GM18951 (cell line): ENCODE measurements at regions not wholly inside any gene's neighbourhood (a gene's known extent, or its start where the extent isn't known, plus 50 kb on each side); places are given as distances from the start of the nearest gene placed in this dataset.

ENCODE experiments used
- POLR2A ChIP-seq: IDR thresholded peaks from 4 replicates; pipeline ENCODE4 v1.6.1; 2011; ENCODE audit warnings: mild to moderate bottlenecking; ENCODE audit not compliant: insufficient read length, insufficient read depth; ENCODE audit errors: extremely low read depth
- in situ Hi-C: fragments of 300-500 bp; cut with MboI; formaldehyde crosslinking; loops from one replicate; pipeline ENCODE4 v1.12.0; 2022; ENCODE audit warnings: low sequenced_read_pairs, mixed read lengths, inconsistent platforms; ENCODE audit not compliant: unreplicated experiment

DNA sequence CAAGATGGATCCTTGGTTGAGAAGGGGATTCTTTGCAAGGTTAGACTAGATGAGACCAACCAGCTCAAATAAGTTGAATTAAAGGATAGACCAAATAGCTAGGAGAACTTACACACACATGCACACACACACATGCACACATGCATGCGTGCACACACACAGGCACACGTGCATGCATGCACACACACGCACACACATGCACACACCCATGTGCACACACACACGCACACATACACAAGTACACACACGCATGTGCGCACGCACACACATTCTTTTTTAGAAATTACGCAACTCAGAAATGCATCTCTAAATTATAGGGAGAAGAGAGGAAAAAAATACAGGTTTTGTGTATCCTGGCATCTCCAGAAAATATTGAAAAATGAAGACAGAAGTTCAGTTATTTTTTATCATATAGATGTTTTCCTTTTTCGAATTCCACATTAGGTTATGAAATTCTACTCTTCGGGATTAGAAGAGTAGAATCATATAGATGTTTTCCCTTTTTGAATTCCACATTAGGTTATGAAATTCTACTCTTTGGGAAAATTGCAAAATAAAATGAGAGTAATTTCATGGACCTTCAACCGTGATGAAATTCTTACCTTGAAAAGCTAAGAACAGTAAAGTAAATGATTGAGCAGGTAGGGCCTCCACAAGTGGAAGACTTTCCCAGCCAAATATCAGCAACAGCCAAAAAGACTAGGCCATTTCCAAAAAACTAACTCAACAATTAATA is 243.2 kb upstream of the USP25 start:
- no peak for TF ChIP-seq POLR2A
- in situ Hi-C loops: loop anchor here (25.0 kb wide), 2 partner anchors 599 to 1074 kb away; no protein-coding TSS in a partner anchor

DNA sequence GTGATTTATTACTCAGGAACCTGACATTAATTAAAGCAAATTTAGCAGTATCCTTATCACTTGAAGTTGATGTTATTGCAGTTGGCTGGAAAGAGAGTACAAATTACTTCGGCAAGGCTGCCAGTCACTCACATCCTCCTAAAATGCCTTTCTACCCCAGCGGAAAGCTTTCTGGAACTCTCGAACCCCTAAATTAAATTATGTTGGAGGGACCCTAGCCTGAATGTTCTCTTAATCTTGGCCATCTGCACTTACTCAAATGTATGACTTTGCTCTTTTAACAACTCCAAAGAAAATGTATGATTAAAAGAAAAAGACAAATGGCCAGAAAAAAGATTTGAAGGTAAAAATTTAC is 242.6 kb upstream of the USP25 start:
- in situ Hi-C loops: loop anchor here (25.0 kb wide), 2 partner anchors 600 to 1075 kb away; no protein-coding TSS in a partner anchor
- no peak for TF ChIP-seq POLR2A

DNA sequence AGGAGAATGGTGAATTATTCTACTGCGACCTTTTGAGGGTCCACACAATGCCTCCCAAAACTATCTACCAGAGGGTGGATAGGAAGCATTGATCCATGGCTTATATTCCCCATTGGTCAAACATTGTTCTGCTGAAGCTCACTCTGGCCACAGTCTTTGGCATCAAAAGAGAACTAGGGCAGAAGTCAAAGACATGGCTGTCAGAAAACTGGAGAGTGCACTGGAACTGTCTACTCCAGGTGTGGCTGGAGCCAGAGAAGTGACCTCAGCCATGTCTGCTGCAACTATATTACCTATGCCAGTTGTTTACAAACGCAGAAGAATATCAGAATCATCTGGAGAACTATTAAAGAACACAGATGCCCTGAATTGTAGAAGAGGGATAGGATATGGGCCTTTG is 238.7 kb upstream of the USP25 start:
- in situ Hi-C loops: loop anchor here (25.0 kb wide), 2 partner anchors 604 to 1079 kb away; no protein-coding TSS in a partner anchor
- no peak for TF ChIP-seq POLR2A

DNA sequence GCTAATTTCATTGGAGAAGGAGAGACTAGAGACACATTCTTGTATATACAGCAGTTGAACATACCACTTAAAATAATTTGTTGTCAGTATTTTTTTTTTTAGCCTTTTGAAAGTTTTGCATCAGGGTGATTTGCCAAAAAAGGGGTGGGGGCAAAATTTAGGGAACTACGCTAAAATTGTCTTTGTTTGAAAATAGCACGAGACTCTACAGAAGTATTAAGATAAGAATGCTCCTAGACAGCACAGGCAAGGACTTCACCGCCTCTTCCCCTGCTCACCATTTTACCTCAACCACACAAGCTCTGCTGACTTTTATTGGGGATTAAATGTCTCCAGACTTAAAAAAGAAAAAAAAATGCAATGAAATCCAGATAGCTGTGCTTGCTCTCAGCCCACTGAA is 236.1 kb upstream of the USP25 start:
- in situ Hi-C loops: loop anchor here (25.0 kb wide), 2 partner anchors 606 to 1081 kb away; no protein-coding TSS in a partner anchor
- TF ChIP-seq POLR2A: no peak

DNA sequence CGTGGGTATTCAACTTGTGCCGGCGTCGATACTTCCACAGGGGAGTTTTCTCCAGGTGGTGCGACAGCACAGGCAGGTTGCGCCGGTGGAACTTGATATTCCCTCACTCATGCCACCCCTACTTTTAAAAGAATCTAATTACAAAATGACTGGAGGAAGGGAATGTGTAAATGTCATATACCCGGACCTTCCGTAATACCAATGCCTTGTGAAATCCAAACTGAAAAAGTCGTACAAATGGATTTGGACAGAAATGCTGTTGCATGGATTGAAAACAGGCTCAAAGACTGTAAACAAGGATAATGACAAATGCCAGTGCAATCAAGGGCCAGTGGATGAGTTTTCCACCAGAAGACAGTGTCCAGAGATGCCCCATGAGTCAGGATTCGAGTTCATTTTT is 235.3 kb upstream of the USP25 start:
- no peak for TF ChIP-seq POLR2A
- in situ Hi-C loops: loop anchor here (25.0 kb wide), 2 partner anchors 607 to 1082 kb away; no protein-coding TSS in a partner anchor

DNA sequence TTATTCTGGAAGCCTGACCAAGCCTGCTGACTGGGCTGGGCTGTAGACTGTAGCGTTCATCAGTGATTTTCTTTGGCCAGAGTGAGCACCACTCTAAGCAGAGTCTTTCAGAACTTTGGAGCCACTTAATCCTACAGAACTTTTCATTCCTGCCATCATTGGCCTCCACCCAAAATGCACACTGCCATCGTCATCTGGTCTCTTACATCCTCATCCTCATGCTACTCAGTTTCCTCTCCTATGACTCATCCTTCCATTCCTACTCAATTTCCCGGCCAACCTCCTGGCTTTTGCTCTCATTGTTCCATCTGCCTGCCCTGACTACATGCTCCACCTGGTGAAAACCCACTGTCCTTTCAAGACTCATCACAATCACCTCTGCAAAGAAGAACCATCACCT is 233.8 kb upstream of the USP25 start:
- in situ Hi-C loops: loop anchor here (25.0 kb wide), 2 partner anchors 609 to 1084 kb away; no protein-coding TSS in a partner anchor
- no peak for TF ChIP-seq POLR2A

DNA sequence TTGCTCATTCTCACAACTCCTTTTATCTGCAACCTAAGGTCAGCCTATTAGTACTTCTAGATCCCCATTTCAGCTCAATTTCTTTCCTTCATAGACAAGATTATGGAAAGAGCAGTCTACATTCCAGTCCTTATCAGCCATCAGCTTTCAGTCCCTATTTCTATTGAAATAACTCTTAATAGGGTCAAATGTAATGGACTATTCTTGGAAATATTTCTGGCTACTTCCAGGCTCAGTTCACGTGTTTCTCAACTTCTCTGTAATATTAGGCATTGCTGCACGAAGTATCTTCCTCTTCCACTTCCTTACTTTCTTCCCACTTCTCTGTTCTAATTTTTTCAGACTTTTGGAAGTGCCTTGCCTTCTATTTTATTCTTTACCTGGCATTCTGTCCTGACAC is 232.9 kb upstream of the USP25 start:
- no peak for TF ChIP-seq POLR2A
- in situ Hi-C loops: loop anchor here (25.0 kb wide), 2 partner anchors 610 to 1085 kb away; no protein-coding TSS in a partner anchor

DNA sequence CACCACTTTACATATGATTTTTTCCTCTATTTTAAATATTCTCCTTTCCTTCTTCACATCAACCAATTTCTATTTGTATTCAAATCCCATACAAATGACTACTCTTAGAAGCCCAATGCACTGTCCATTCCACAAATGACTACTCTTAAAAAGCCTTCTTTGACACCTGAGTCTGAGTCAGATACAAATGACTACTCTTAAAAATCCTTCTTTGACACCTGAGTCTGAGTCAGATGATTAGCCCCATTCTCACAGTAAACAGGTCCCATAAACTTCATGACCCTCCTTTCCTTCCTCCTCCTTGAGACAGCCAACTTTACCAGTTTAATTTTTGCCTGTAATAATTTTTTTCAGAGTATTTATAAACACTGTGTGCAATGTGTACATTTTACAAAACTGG is 231.3 kb upstream of the USP25 start:
- no peak for TF ChIP-seq POLR2A
- in situ Hi-C loops: loop anchor here (25.0 kb wide), 2 partner anchors 611 to 1086 kb away; no protein-coding TSS in a partner anchor

DNA sequence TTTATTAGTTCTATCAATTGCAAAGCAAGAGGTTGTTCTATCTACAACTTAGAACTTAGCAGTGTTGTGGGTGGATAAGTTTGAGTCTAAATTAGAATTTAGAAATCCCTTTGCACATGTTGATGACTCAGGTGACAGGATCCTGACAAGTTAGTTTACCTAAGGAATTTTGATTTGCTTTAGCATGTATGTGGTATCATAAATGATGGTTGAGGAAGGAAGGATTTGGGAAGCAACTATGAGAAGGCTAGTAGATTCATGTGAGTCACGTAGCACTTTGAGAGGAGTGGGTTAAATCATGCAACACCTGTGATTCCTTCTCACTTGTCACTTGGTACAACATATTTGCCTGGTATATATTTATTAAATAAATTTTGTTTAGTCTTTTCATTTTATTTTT is 223.7 kb upstream of the USP25 start:
- TF ChIP-seq POLR2A: no peak
- in situ Hi-C loops: no loop called here

DNA sequence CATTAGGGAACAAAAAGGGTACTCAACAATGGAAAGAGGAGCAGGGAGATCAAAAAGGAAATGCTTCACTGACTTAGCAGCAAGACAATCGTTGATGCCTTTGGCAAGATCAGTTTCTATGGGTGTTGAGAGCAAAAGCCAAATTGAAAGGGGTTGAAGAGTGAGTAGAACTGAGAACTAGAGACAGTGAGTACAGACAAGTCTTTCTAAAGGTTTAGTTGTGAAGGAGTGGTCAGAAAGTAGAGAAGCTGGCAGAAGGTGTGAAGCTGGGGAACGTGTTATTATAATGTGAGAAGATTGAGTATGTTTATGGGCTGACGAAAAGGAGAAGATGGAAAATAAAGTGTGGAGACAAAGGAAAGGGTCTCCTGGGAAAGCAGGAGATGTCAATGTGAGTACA is 221.2 kb upstream of the USP25 start:
- in situ Hi-C loops: no loop called here
- TF ChIP-seq POLR2A: no peak

DNA sequence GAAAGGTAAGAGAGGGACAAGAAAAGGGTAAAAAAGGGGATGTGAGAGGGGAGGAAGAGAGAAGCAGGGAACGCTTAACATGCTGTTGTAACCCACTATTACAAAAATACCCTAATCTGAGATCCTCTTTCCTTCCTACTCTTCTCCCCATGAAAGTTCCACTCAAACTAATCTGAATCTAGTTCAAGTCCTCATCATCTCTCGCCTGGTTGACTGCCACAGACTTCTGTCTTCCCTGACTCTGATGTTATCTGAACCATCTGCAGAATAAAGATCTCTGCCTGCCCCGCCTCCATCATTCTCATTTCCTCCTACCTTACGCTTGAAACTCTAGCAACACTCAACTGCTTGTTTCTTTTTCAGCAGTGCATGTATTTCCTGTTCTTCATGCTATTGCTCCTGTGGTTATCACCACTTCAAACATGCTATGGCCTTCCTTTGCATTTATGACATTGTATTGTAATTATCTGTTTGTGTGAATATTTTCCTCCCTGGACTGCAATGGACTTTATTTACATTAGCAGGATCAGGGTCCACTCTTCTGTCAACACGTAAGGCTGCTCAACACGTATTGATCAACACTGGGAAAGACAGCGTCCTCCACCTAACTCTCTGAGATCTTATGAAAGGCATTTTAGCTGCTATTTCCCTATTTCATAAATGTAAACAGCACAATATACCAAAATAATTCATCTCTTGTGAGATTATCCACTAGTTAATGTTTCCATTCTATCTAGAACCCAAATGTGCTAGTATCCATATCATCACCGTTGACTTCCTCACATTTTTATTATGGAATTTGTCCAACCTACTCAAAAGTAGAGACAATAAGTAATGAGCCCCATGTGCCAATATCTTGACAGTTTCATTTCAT is 215.5 kb upstream of the USP25 start:
- in situ Hi-C loops: no loop called here
- no peak for TF ChIP-seq POLR2A

DNA sequence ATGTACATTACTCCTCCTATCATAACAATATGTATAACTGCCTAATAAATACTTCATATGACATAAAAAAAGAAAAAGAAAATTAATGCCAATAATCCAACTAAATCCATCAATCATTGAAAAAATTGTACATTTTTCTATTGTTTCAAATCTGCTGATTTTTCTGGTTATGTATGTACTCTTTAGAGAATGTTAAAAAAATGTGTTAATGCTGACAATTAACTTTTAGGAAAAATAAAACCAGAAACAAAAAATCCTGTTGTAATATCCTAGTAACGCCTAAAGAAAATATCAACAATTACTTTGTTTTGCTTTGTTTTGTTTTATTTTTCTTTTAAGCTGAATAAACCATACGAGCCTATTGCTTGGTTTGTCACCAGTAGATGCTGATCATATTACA is 213.9 kb upstream of the USP25 start:
- TF ChIP-seq POLR2A: no peak
- in situ Hi-C loops: no loop called here

DNA sequence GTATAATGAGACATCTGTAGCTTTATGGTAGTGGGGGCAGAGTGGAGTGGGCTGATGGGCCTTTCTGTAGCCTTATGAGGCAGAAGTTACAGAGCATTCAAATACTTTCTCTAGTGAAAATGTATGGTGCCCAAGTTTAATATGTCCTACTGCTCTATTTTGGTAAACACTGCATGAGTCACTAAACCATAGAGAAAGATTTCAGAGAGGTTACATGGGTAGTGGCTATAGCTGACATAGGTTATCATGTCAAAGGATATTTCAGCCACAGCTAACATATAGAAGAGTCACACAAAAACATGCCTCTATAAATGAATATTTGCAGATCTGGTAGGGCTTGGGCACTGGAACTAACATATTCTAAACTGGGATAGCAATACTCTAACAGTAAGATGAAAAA is 212.4 kb upstream of the USP25 start:
- in situ Hi-C loops: no loop called here
- TF ChIP-seq POLR2A: no peak
